GM18951 (cell line): ENCODE measurements at regions not wholly inside any gene's neighbourhood (a gene's known extent, or its start where the extent isn't known, plus 50 kb on each side); places are given as distances from the start of the nearest gene placed in this dataset.

Experiments
- POLR2A ChIP-seq: IDR thresholded peaks from 4 replicates; pipeline ENCODE4 v1.6.1; 2011; ENCODE audit warnings: mild to moderate bottlenecking; ENCODE audit not compliant: insufficient read length, insufficient read depth; ENCODE audit errors: extremely low read depth
- in situ Hi-C: fragments of 300-500 bp; cut with MboI; formaldehyde crosslinking; loops from one replicate; pipeline ENCODE4 v1.12.0; 2022; ENCODE audit warnings: low sequenced_read_pairs, mixed read lengths, inconsistent platforms; ENCODE audit not compliant: unreplicated experiment

DNA sequence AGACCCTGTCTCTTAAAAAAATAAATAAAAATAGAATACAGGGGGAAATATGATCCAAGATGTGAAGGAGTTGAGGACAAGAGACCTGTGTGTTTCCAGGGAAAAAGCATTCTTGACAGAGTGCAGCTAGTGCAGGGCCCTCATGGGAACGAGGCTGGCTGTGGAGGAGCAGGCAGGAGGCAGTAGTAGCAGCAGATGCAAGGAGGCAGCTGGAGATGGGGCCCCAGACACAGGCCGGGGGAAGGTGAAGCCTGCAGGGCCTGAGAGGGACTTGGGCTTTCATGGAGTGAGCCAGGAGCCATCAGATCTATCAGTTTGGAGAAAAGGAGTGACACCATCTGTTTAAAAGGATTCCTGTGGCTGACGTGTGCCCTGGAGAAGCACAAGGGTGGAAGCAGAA, 71.4 kb upstream of the ZNF438 start:
- TF ChIP-seq POLR2A = no peak
- in situ Hi-C loops = no loop called here

GRCh38 chr10:31112961-31113360, 81.3 kb upstream of the ZNF438 start:
- in situ Hi-C loops = no loop called here
- no peak for TF ChIP-seq POLR2A

- no peak for TF ChIP-seq POLR2A
Measured at GRCh38 chr10:31116226-31116625, 84.6 kb upstream of the ZNF438 start.

GRCh38 chr10:31118556-31118955, 86.9 kb upstream of the ZNF438 start:
- in situ Hi-C loops = no loop called here
- TF ChIP-seq POLR2A = no peak

More at GRCh38 chr10:31116226-31116625, 84.6 kb upstream of the ZNF438 start:
- in situ Hi-C loops = no loop called here

- in situ Hi-C loops = no loop called here
- TF ChIP-seq POLR2A = no peak
Measured at GRCh38 chr10:31120392-31120791, 88.7 kb upstream of the ZNF438 start.

GRCh38 chr10:31120961-31121685, 89.5 kb upstream of the ZNF438 start:
- in situ Hi-C loops = no loop called here
- no peak for TF ChIP-seq POLR2A

GRCh38 chr10:31121757-31122577, 90.3 kb upstream of the ZNF438 start:
- in situ Hi-C loops = no loop called here
- no peak for TF ChIP-seq POLR2A

DNA sequence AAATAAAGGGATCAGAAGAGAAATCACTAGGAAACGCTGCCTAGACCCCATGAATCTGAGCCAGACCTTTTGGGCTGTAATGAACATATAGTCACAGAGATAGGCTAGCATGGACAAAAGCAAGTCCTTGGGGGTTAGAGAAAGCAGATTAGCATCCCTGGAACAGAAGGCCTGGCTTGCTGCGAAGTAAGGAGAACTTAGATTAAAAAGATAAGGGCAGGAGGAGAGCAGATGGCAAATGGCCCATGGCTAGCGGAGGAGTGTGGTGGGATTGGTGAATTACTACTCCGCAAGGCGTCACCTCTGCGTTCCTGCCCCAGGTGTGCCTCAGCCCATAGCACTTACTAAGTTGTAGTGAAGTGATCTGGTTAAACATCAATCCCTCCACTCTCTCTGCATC, 92.3 kb upstream of the ZNF438 start:
- TF ChIP-seq POLR2A = no peak
- in situ Hi-C loops = no loop called here

DNA sequence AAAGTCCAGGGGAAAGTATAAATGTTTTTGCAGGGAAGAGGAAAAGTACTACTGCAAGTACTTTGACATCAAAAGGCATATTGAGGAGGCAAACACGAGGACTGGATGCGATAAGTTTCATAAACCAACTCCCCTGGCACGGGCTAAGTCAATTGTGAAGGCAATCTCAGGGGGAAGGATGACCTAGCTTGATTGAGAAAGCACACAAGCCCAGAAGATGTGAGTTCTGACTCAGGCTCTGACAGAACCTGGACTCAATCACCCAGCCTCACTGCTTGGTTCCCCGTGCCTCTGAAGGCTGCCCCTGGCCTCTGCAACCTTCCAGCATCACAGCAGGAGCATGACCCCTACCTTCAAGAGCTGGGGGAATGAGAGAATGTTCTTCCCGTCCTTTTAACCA, 93.2 kb upstream of the ZNF438 start:
- in situ Hi-C loops = no loop called here
- TF ChIP-seq POLR2A = no peak

DNA sequence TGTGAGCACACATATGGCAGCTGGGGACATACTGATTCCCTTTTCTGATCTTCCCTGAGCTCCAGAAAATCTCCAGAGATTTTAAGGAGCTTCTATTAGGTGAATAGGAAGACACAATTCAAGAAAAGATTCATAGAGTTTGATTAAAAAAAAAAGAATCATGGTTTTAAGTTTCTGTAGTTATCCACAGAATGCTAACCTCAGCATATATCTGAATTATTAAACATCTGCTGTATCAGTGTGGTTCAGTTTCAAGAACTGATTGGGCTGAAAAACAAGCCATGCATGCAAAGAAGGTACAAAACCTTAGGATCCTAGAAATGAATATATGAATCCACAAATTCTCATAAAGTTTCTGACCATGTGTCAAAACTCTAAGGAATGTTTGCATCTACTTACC, 94.1 kb upstream of the ZNF438 start:
- in situ Hi-C loops = no loop called here

GRCh38 chr10:31126593-31126992, 94.9 kb upstream of the ZNF438 start:
- TF ChIP-seq POLR2A = no peak
- in situ Hi-C loops = no loop called here

More for the DNA sequence above, 94.1 kb upstream of the ZNF438 start:
- no peak for TF ChIP-seq POLR2A

GRCh38 chr10:31128536-31128935, 96.9 kb upstream of the ZNF438 start:
- TF ChIP-seq POLR2A = no peak
- in situ Hi-C loops = no loop called here

GRCh38 chr10:31129271-31129670, 97.6 kb upstream of the ZNF438 start:
- no peak for TF ChIP-seq POLR2A
- in situ Hi-C loops = no loop called here

GRCh38 chr10:31129880-31130405, 98.3 kb upstream of the ZNF438 start:
- no peak for TF ChIP-seq POLR2A
- in situ Hi-C loops = no loop called here

- in situ Hi-C loops = no loop called here
- TF ChIP-seq POLR2A = no peak
Measured at GRCh38 chr10:31130406-31130805, 98.7 kb upstream of the ZNF438 start.
